ENCODE measurements at regions not wholly inside any gene's neighbourhood (a gene's known extent, or its start where the extent isn't known, plus 50 kb on each side); places are given as distances from the start of the nearest gene placed in this dataset.
A peak's percentile ranks its signal among the peaks of the same experiment; 100 is the strongest.

GRCh38 chr4:124869961-124870495 lies 157.5 kb upstream of the ANKRD50 start:
- DNase-seq (ENCODE audit: low read depth in 1 of 2, low spot score in 1 of 2) = no peak
- TF ChIP-seq JUND (IDR thresholded peaks at IDR 0.05; ENCODE audit: low read depth) = no peak
- in situ Hi-C loops (cut with HindIII; ENCODE audit: low pct_unique_long_range_greater_than_20kb, low sequenced_read_pairs) = no loop called here

DNA sequence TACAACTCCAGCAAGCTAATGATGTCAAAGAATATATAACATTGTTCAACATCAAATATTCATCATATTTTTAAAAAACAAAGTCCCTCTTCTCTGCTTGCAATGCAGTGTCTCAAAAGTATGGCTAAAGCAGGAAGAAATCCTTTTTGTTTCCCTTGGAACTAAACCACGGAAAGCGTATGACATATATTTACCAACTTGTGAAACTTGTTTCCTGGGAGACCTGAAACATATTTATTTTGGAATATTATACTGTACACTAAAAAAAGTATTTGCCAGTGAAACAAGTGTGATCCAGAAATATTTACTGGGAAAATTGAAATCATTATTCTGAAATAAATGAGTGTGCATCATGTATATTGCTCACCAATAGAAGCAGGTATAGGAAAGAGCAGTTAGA lies 156.0 kb upstream of the ANKRD50 start:
- no peak for TF ChIP-seq JUND (IDR thresholded peaks at IDR 0.05; ENCODE audit: low read depth)
- DNase-seq (ENCODE audit: low read depth in 1 of 2, low spot score in 1 of 2) = peak in 1 of 2 experiments; percentile 12
- in situ Hi-C loops (cut with HindIII; ENCODE audit: low pct_unique_long_range_greater_than_20kb, low sequenced_read_pairs) = no loop called here

GRCh38 chr4:124867536-124867935 lies 155.0 kb upstream of the ANKRD50 start:
- no peak for TF ChIP-seq JUND (IDR thresholded peaks at IDR 0.05; ENCODE audit: low read depth)
- DNase-seq (ENCODE audit: low read depth in 1 of 2, low spot score in 1 of 2) = no peak
- in situ Hi-C loops (cut with HindIII; ENCODE audit: low pct_unique_long_range_greater_than_20kb, low sequenced_read_pairs) = no loop called here

DNA sequence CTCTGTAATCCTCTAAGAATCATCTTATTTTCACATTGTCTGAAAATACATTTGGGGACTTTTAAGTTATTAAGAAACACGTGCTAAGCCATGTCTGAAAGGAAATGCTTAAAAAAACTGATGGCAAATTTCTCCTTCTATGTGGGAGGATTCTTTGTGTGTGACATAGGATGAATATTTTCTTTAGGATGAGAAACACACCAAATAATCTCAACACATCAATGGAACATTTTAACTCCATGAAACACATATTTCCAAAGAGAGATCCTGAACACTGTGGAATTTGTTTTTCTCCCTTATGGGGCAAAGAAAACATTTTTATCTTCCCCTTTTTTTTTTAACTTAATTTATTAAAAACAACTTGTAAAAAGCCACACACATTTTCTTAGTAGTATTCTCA lies 153.8 kb upstream of the ANKRD50 start:
- no peak for TF ChIP-seq JUND (IDR thresholded peaks at IDR 0.05; ENCODE audit: low read depth)

GRCh38 chr4:124863040-124863545 lies 150.6 kb upstream of the ANKRD50 start:
- in situ Hi-C loops (cut with HindIII; ENCODE audit: low pct_unique_long_range_greater_than_20kb, low sequenced_read_pairs) = no loop called here
- TF ChIP-seq JUND (IDR thresholded peaks at IDR 0.05; ENCODE audit: low read depth) = no peak
- no peak for DNase-seq (ENCODE audit: low read depth in 1 of 2, low spot score in 1 of 2)

More for the DNA sequence above, 153.8 kb upstream of the ANKRD50 start:
- in situ Hi-C loops (cut with HindIII; ENCODE audit: low pct_unique_long_range_greater_than_20kb, low sequenced_read_pairs) = no loop called here
- DNase-seq (ENCODE audit: low read depth in 1 of 2, low spot score in 1 of 2) = no peak

- in situ Hi-C loops (cut with HindIII; ENCODE audit: low pct_unique_long_range_greater_than_20kb, low sequenced_read_pairs) = no loop called here
- TF ChIP-seq JUND (IDR thresholded peaks at IDR 0.05; ENCODE audit: low read depth) = no peak
- DNase-seq (ENCODE audit: low read depth in 1 of 2, low spot score in 1 of 2) = no peak
Observed at GRCh38 chr4:124862261-124862660, 149.7 kb upstream of the ANKRD50 start.

DNA sequence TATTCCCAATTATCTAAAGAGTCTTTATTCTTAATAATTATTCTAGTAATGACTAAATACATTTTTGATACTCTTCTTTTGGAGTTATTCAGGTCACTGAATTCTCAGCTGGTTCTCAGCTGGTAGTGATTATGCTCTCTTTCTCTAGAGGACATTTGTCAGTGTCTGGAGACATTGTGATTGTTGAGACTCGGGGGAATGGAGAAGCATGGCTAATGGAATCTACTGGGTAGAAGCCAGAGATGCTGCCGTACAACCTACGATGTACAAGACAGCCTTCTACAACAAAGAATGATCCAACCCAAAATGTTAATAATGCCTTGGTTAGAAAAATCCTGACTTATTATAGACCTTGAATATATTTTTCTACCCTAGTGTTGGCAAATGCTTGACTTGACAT lies 149.2 kb upstream of the ANKRD50 start:
- no peak for TF ChIP-seq JUND (IDR thresholded peaks at IDR 0.05; ENCODE audit: low read depth)
- in situ Hi-C loops (cut with HindIII; ENCODE audit: low pct_unique_long_range_greater_than_20kb, low sequenced_read_pairs) = no loop called here
- no peak for DNase-seq (ENCODE audit: low read depth in 1 of 2, low spot score in 1 of 2)

- TF ChIP-seq JUND (IDR thresholded peaks at IDR 0.05; ENCODE audit: low read depth) = no peak
- DNase-seq (ENCODE audit: low read depth in 1 of 2, low spot score in 1 of 2) = no peak
- in situ Hi-C loops (cut with HindIII; ENCODE audit: low pct_unique_long_range_greater_than_20kb, low sequenced_read_pairs) = no loop called here
Observed at GRCh38 chr4:124854968-124855367, 142.4 kb upstream of the ANKRD50 start.

DNA sequence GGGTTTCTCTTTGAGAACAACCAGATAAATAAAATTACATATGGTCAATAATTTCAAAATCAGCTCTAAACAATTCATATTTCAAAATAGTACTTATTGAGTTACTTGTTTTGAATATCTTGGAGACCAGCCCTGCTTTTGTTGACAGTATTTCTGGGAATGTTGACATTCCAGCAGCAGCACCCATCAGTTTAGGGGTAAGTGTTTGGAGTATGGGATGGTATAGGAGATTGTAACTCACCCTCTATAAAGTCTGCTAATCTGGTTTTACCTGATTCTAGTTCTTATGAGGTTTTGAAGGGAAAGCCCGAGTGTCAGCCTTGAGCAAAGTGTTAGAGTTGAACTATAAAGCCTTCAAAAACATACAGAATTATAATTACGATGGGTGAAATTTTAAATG lies 139.2 kb upstream of the ANKRD50 start:
- peak; percentile 2 to 77 for DNase-seq (ENCODE audit: low read depth in 1 of 2, low spot score in 1 of 2)
- no peak for TF ChIP-seq JUND (IDR thresholded peaks at IDR 0.05; ENCODE audit: low read depth)
- in situ Hi-C loops (cut with HindIII; ENCODE audit: low pct_unique_long_range_greater_than_20kb, low sequenced_read_pairs) = no loop called here

GRCh38 chr4:124846306-124846705 lies 133.8 kb upstream of the ANKRD50 start:
- peak in 1 of 2 experiments; percentile 38 for DNase-seq (ENCODE audit: low read depth in 1 of 2, low spot score in 1 of 2)
- in situ Hi-C loops (cut with HindIII; ENCODE audit: low pct_unique_long_range_greater_than_20kb, low sequenced_read_pairs) = no loop called here
- TF ChIP-seq JUND (IDR thresholded peaks at IDR 0.05; ENCODE audit: low read depth) = no peak

DNA sequence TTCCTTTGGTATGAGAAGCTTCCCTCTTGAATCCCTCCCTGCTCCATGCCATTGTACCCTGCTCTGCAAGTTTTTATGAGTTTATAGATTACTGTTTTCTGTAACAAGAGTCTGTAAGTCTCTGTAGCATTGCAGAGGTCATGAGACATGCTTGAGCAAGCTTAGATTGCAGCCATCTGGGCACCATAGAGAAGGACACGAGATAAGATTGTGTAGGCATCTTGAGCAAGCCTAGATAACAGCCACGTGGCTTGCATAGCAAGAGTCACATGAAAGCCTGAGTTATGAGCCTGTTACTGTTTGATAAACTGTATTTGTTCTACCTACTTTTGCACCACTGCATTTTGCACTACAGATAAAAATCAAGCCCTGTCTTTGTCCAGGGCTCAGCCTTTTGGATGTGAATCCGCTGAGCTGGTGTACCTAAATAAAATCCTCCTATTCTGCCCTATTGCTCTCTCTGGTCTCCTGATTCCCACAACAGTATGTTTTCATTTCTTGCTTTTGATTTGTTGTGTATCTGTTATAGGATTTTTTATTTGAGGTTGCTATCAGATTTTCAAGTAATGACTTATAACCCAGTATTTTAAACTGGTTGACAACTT lies 127.4 kb upstream of the ANKRD50 start:
- in situ Hi-C loops (cut with HindIII; ENCODE audit: low pct_unique_long_range_greater_than_20kb, low sequenced_read_pairs) = no loop called here
- no peak for TF ChIP-seq JUND (IDR thresholded peaks at IDR 0.05; ENCODE audit: low read depth)
- no peak for DNase-seq (ENCODE audit: low read depth in 1 of 2, low spot score in 1 of 2)

DNA sequence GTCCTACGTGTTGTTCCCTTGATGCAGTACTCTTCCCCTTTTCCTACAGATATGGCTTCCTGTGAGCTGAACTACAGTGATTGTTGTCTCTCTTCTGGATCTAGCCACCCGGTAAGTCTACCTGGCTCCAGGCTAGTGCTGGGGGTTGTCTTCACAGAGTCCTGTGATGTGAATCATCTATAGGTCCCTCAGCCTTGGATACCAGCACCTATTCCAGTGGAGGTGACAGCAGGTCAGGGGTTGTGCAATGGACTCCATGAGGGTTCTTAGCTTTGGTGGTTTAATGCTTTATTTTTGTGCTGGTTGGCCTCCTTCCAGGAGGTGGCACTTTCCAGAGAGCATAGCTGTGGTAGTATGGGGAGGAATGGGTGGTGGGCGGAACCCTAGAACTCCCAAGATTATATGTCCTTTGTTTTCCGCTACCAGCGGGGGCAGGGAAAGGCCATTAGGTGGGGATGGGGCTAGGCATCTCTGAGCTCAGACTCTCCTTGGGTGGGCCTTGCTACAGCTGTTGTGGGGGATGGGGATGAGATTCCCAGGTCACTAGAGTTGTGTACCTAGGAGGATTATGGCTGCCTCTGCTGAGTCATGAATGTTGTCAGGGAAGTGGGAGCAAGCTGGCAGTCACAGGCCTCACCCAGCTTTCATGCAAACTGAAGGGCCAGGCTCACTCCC lies 121.4 kb upstream of the ANKRD50 start:
- TF ChIP-seq JUND (IDR thresholded peaks at IDR 0.05; ENCODE audit: low read depth) = no peak
- in situ Hi-C loops (cut with HindIII; ENCODE audit: low pct_unique_long_range_greater_than_20kb, low sequenced_read_pairs) = no loop called here
- DNase-seq (ENCODE audit: low read depth in 1 of 2, low spot score in 1 of 2) = no peak

GRCh38 chr4:124828382-124828781 lies 115.8 kb upstream of the ANKRD50 start:
- no peak for DNase-seq (ENCODE audit: low read depth in 1 of 2, low spot score in 1 of 2)
- TF ChIP-seq JUND (IDR thresholded peaks at IDR 0.05; ENCODE audit: low read depth) = no peak
- in situ Hi-C loops (cut with HindIII; ENCODE audit: low pct_unique_long_range_greater_than_20kb, low sequenced_read_pairs) = no loop called here

Measured in T47D (cell line).